H1 (cell line): ENCODE measurements at regions not wholly inside any gene's neighbourhood (a gene's known extent, or its start where the extent isn't known, plus 50 kb on each side); places are given as distances from the start of the nearest gene placed in this dataset.

ENCODE experiments used
- EZH2 ChIP-seq: fragments of 200-600 bp; sonication (generic); IDR thresholded peaks from 2 replicates; pipeline ENCODE4 v1.7.1; 2012; ENCODE audit warnings: low read depth, mild to moderate bottlenecking, moderate library complexity, low read length, inconsistent platforms; ENCODE audit not compliant: severe bottlenecking
- SP2 ChIP-seq: IDR thresholded peaks from 2 replicates; pipeline ENCODE4 v1.6.1; 2012; ENCODE audit warnings: mild to moderate bottlenecking, low read length, inconsistent platforms
- ZNF274 ChIP-seq: IDR thresholded peaks from 2 replicates; pipeline ENCODE4 v1.7.0; 2012; ENCODE audit warnings: low read length, borderline replicate concordance; ENCODE audit errors: extremely low read depth

GRCh38 chr10:130728531-130729215 lies 582.8 kb downstream of the TCERG1L start (continued):
- TF ChIP-seq EZH2 (no peak), ZNF274 (no peak), SP2 (no peak)
